ENCODE measurements at regions not wholly inside any gene's neighbourhood (a gene's known extent, or its start where the extent isn't known, plus 50 kb on each side); places are given as distances from the start of the nearest gene placed in this dataset.
"Not testable (repeated sequence)": the region's sequence is repeated elsewhere in the genome, so short reads cannot be mapped to it uniquely, and the experiment has no call there.

GRCh38 chr4:169330811-169331210 is 60.1 kb upstream of the SH3RF1 start:
- FAIRE-seq (no peak), DNase-seq (ENCODE audit: insufficient read length, low spot score) (no peak)
- TF ChIP-seq TAF1 (IDR thresholded peaks at IDR 0.05; ENCODE audit: low read depth, low read length) (no peak), SPI1 (IDR thresholded peaks at IDR 0.05; ENCODE audit: low read depth, low read length) (no peak), POU2F2 (IDR thresholded peaks at IDR 0.05; ENCODE audit: low read depth, low read length) (no peak), PAX5 (IDR thresholded peaks at IDR 0.05; ENCODE audit: insufficient read depth, low read length, severe bottlenecking) (no peak), POLR2AphosphoS5 (IDR thresholded peaks at IDR 0.05; ENCODE audit: low read depth, low read length) (no peak), POLR2A (IDR thresholded peaks at IDR 0.05; ENCODE audit: low read depth, low read length) (no peak)

- DNase-seq (ENCODE audit: insufficient read length, low spot score) (no peak), FAIRE-seq (no peak)
- TF ChIP-seq TAF1 (IDR thresholded peaks at IDR 0.05; ENCODE audit: low read depth, low read length) (no peak), POLR2AphosphoS5 (IDR thresholded peaks at IDR 0.05; ENCODE audit: low read depth, low read length) (no peak), SPI1 (IDR thresholded peaks at IDR 0.05; ENCODE audit: low read depth, low read length) (no peak), POU2F2 (IDR thresholded peaks at IDR 0.05; ENCODE audit: low read depth, low read length) (no peak), PAX5 (IDR thresholded peaks at IDR 0.05; ENCODE audit: insufficient read depth, low read length, severe bottlenecking) (no peak), POLR2A (IDR thresholded peaks at IDR 0.05; ENCODE audit: low read depth, low read length) (no peak)
Observed at GRCh38 chr4:169330095-169330494, 59.3 kb upstream of the SH3RF1 start.

GRCh38 chr4:169327951-169328350 is 57.2 kb upstream of the SH3RF1 start:
- DNase-seq (ENCODE audit: insufficient read length, low spot score), result no peak
- no peak for TF ChIP-seq POLR2A (IDR thresholded peaks at IDR 0.05; ENCODE audit: low read depth, low read length)
- TF ChIP-seq PAX5 (IDR thresholded peaks at IDR 0.05; ENCODE audit: insufficient read depth, low read length, severe bottlenecking), result no peak
- TF ChIP-seq POLR2AphosphoS5 (IDR thresholded peaks at IDR 0.05; ENCODE audit: low read depth, low read length), result no peak
- TF ChIP-seq POU2F2 (IDR thresholded peaks at IDR 0.05; ENCODE audit: low read depth, low read length), result no peak
- TF ChIP-seq SPI1 (IDR thresholded peaks at IDR 0.05; ENCODE audit: low read depth, low read length), result no peak

GRCh38 chr4:169323925-169324324 is 53.2 kb upstream of the SH3RF1 start:
- not testable (repeated sequence) for FAIRE-seq

More at GRCh38 chr4:169327951-169328350, 57.2 kb upstream of the SH3RF1 start:
- no peak for FAIRE-seq

GRCh38 chr4:169322833-169323232 is 52.1 kb upstream of the SH3RF1 start:
- DNase-seq (ENCODE audit: insufficient read length, low spot score); FAIRE-seq: not testable (repeated sequence)

More at GRCh38 chr4:169323925-169324324, 53.2 kb upstream of the SH3RF1 start:
- DNase-seq (ENCODE audit: insufficient read length, low spot score), result not testable (repeated sequence)

All from GM12891 (cell line).